HG02798 (cell line): ENCODE measurements at regions not wholly inside any gene's neighbourhood (a gene's known extent, or its start where the extent isn't known, plus 50 kb on each side); places are given as distances from the start of the nearest gene placed in this dataset.
A peak's percentile ranks its signal among the peaks of the same experiment; 100 is the strongest.
"Not testable (repeated sequence)": the region's sequence is repeated elsewhere in the genome, so short reads cannot be mapped to it uniquely, and the experiment has no call there.

ENCODE experiments used
- ATAC-seq: cut with Tn5 transposase; IDR thresholded peaks from one replicate; pipeline ENCODE4 v1.9.1; 2021; ENCODE audit warnings: mild to moderate bottlenecking; ENCODE audit not compliant: unreplicated experiment, poor library complexity

- not testable (repeated sequence) for ATAC-seq
Observed at GRCh38 chr7:101679653-101680173, 50.6 kb upstream of the MYL10 start.

- ATAC-seq: no peak
Observed at GRCh38 chr7:101680406-101681145, 51.5 kb upstream of the MYL10 start.

- no peak for ATAC-seq
Observed at GRCh38 chr7:101681170-101682007, 52.3 kb upstream of the MYL10 start.

GRCh38 chr7:101684983-101685330, 55.9 kb upstream of the MYL10 start:
- ATAC-seq: no peak

- ATAC-seq: no peak
Observed at GRCh38 chr7:101686030-101686429, 56.9 kb upstream of the MYL10 start.

- ATAC-seq: no peak
Observed at GRCh38 chr7:101687081-101687480, 58.0 kb upstream of the MYL10 start.

- ATAC-seq: no peak
Observed at GRCh38 chr7:101687791-101688182, 58.7 kb upstream of the MYL10 start.

- ATAC-seq: peak; percentile 86
Observed at GRCh38 chr7:101688183-101688831, 59.2 kb upstream of the MYL10 start.

GRCh38 chr7:101688995-101689907, 60.2 kb upstream of the MYL10 start:
- ATAC-seq: no peak

GRCh38 chr7:101690061-101690460, 61.0 kb upstream of the MYL10 start:
- ATAC-seq: no peak

GRCh38 chr7:101691822-101692384, 62.8 kb upstream of the MYL10 start:
- no peak for ATAC-seq

- ATAC-seq: no peak
Observed at GRCh38 chr7:101693498-101694091, 64.5 kb upstream of the MYL10 start.

GRCh38 chr7:101698964-101699363, 69.9 kb upstream of the MYL10 start:
- no peak for ATAC-seq

GRCh38 chr7:101699399-101699798, 70.3 kb upstream of the MYL10 start:
- ATAC-seq: no peak

GRCh38 chr7:101699881-101700823, 71.1 kb upstream of the MYL10 start:
- ATAC-seq: no peak

GRCh38 chr7:101701153-101701794, 72.2 kb upstream of the MYL10 start:
- ATAC-seq: no peak

- no peak for ATAC-seq
Observed at GRCh38 chr7:101702362-101702850, 73.3 kb upstream of the MYL10 start.

GRCh38 chr7:101705331-101705730, 76.2 kb upstream of the MYL10 start:
- ATAC-seq: no peak
